Aorta (tissue), 5 donors: ENCODE measurements at regions not wholly inside any gene's neighbourhood (a gene's known extent, or its start where the extent isn't known, plus 50 kb on each side); places are given as distances from the start of the nearest gene placed in this dataset.

ENCODE experiments used
- ATAC-seq: fragments of 200-7000 bp; cut with Tn5 transposase; one replicate; pipeline ENCODE4 v1.9.1; 2022; ENCODE audit warnings: moderate library complexity; ENCODE audit not compliant: low FRiP score
- DNase-seq, 2 donors: peaks; one replicate each; pipeline ENCODE4 v3.0.0-alpha.2; 2020
- H3K27ac ChIP-seq, 2 donors: one replicate each; pipeline ENCODE4 v1.5.1; 2013; ENCODE audit warnings: low read length in 2 of 2, mild to moderate bottlenecking in 2 of 2, moderate library complexity in 2 of 2, control low read depth in 1 of 2, inconsistent platforms in 1 of 2, low read depth in 1 of 2
- H3K27me3 ChIP-seq, 2 donors: one replicate each; pipeline ENCODE4 v1.6.1; 2013; ENCODE audit warnings: control low read depth in 1 of 2, low read length in 1 of 2, mild to moderate bottlenecking in 1 of 2, moderate library complexity in 1 of 2; ENCODE audit not compliant: insufficient read depth in 2 of 2, control insufficient read depth in 1 of 2
- H3K36me3 ChIP-seq, 2 donors: one replicate each; pipeline ENCODE4 v1.6.1; 2013; ENCODE audit warnings: control low read depth in 1 of 2, low read length in 1 of 2, mild to moderate bottlenecking in 1 of 2; ENCODE audit not compliant: insufficient read depth in 2 of 2, control insufficient read depth in 1 of 2
- H3K4me1 ChIP-seq, 2 donors: one replicate each; pipeline ENCODE4 v1.6.1; 2013; ENCODE audit warnings: low read length in 2 of 2, control low read depth in 1 of 2, mild to moderate bottlenecking in 1 of 2, moderate library complexity in 1 of 2; ENCODE audit not compliant: insufficient read depth in 2 of 2, control insufficient read depth in 1 of 2
- H3K4me3 ChIP-seq, 2 donors: one replicate each; pipeline ENCODE4 v1.5.1; 2013; ENCODE audit warnings: low read length in 2 of 2, control low read depth in 1 of 2, mild to moderate bottlenecking in 1 of 2
- H3K9me3 ChIP-seq: one replicate; pipeline ENCODE4 v1.6.1; 2013; ENCODE audit warnings: mild to moderate bottlenecking, low read length; ENCODE audit not compliant: control insufficient read depth
- WGBS, 2 donors: extraction: QIAGEN DNeasy Blood & Tissue Kit; methylation state at CpG; one replicate each; pipeline ENCODE4 v1.1.7; 2013; 5-methylcytosine and 5-hydroxymethylcytosine counted together
- intact Hi-C, 2 donors: fragments of 100-400 bp; cut with DNase I; formaldehyde crosslinking; loops; one replicate each; pipeline versions ENCODE4 v1.14.2 to v1.15.0; 2022
- donor health status: healthy with polysubstance abuse.
- donor health status: Bipolar disorder and iron deficiency.
- donor health status: DM: no; HTN: no; CAD: no.
- donor health status: DM: no; HTN: no; CAD: no.
- donor health status: DM: yes; HTN: yes; CAD: no.

- ATAC-seq, result no peak
- intact Hi-C loops, result no loop called here
- no peaks in the 10 kb centered on the region for H3K4me1 ChIP-seq
- peaks cover 1% of the 10 kb centered on the region for H3K9me3 ChIP-seq
- no peak overlapping the region for H3K4me3 ChIP-seq
- 68 to 72% methylated on average over 10 of the region's 10 CpGs for WGBS, 2 donors
- H3K27ac ChIP-seq, result no peak overlapping the region
- H3K27me3 ChIP-seq, result no peaks in the 10 kb centered on the region
- no peak for DNase-seq
- no peaks in the 10 kb centered on the region for H3K36me3 ChIP-seq
Measured at GRCh38 chr18:8960740-8961657, 141.5 kb upstream of the NDUFV2 start.

DNA sequence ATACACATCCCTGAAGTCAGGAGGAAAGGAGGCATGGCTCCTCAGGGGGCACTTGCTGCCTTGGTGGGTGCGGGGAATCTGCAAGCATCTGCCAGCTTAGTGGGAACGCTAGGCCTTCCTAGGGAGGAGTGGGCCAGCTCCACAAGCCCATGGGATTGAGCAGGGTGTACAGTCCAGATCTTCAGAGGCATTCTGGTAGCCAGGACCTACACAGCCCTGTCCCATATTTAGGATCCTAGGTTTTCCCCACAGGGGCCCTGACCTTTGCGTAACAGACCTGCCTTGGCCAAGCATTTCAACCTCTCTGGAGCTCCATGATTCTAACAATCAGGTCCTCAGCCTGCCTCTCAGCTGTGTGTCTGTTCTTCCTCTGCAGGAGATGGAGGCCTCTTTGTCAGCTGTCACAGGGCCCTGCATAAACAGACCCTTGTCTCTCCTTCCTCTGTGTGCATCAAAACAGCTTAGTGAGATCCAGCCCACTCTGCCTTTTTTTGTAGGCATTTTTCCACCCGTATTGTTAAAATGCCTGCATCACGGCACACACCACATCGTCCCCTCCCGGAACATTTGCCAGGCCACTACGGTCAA lies 140.2 kb upstream of the NDUFV2 start:
- H3K27me3 ChIP-seq, result peaks cover 0 to 1% of the 10 kb centered on the region in 2 donors
- no peaks in the 10 kb centered on the region for H3K4me1 ChIP-seq
- 84 to 91% methylated on average over 8 of the region's 8 CpGs for WGBS, 2 donors
- no peaks in the 10 kb centered on the region for H3K9me3 ChIP-seq
- no peaks in the 10 kb centered on the region for H3K36me3 ChIP-seq
- intact Hi-C loops, result no loop called here
- no peak overlapping the region for H3K4me3 ChIP-seq
- no peak for ATAC-seq
- H3K27ac ChIP-seq, result no peak overlapping the region
- DNase-seq, result no peak

DNA sequence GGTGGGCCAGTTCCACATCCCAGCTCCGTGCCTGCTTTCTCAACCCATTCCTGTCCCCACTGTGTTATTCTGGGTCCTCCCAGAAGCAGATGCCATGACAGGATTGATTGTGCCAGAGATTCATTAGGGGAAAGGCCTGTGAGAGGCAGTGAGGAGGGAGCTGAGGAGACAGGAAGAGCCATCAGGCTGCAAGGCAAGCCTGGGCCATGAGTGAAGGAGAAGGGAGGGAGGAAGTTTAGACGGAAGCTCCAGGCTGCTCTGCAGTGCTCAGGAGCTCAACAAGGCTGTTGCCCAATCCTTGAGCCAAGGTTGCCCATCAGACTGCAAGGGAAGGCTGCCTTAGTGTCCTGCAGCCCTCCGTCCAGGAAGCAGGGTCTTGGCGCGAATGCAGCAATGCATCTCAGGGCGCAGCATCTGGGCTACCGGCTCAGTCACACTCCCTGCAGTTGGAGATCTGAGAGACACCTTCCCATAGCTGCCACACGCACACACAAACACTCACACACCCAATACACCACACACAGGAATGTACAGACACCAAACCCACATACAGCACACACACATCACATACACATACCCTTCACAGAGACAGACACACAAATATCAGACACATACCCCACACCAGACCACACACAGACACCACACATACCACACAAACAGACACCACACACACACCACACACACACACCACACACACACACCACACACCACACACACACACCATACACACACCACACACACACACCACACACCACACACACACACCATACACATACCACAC lies 139.5 kb upstream of the NDUFV2 start:
- Histone ChIP-seq H3K4me1 (no peaks in the 10 kb centered on the region), H3K36me3 (no peaks in the 10 kb centered on the region), H3K9me3 (no peaks in the 10 kb centered on the region), H3K27me3 (peaks cover 0 to 1% of the 10 kb centered on the region in 2 donors), H3K4me3 (no peak overlapping the region), H3K27ac (no peak overlapping the region)
- DNase-seq, result no peak
- intact Hi-C loops, result no loop called here
- no peak for ATAC-seq
- 70 to 82% methylated on average over 8 of the region's 8 CpGs for WGBS, 2 donors

DNA sequence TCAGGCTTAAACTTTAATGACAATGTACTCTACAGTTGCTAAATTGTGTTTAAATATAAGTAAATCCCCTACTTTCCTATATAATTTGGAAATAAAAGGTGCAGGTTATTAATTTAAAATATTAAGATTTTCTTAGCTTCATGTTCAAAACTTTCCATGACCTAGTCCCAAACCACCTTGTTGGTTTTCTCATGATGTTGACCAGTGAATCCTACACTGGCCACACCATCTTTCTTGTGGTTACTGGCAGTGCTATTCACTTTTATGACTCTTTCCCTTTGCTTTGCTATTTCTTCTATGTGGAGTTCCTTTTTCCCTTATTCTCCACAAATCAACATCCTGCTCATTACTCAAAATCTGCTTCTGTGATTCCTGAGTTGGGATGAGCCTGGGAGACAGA lies 138.6 kb upstream of the NDUFV2 start:
- no peaks in the 10 kb centered on the region for H3K36me3 ChIP-seq
- intact Hi-C loops, result no loop called here
- ATAC-seq, result no peak
- no peak overlapping the region for H3K27ac ChIP-seq
- H3K4me1 ChIP-seq, result no peaks in the 10 kb centered on the region
- peaks cover 0 to 1% of the 10 kb centered on the region in 2 donors for H3K27me3 ChIP-seq
- no peak for DNase-seq
- H3K4me3 ChIP-seq, result no peak overlapping the region
- no peaks in the 10 kb centered on the region for H3K9me3 ChIP-seq

GRCh38 chr18:8965398-8965797 lies 137.1 kb upstream of the NDUFV2 start:
- H3K4me1 ChIP-seq, result no peaks in the 10 kb centered on the region
- H3K27ac ChIP-seq, result no peak overlapping the region
- H3K4me3 ChIP-seq, result no peak overlapping the region
- ATAC-seq (no peak), DNase-seq (no peak)
- no peaks in the 10 kb centered on the region for H3K9me3 ChIP-seq
- WGBS, 2 donors, result 70 to 71% methylated on average over 8 of the region's 8 CpGs
- no peaks in the 10 kb centered on the region for H3K36me3 ChIP-seq
- intact Hi-C loops, result no loop called here
- H3K27me3 ChIP-seq, result peaks cover 0 to 1% of the 10 kb centered on the region in 2 donors

GRCh38 chr18:8966821-8967220 lies 135.7 kb upstream of the NDUFV2 start:
- 70 to 78% methylated on average over 3 of the region's 3 CpGs for WGBS, 2 donors
- no peaks in the 10 kb centered on the region for H3K4me1 ChIP-seq
- intact Hi-C loops, result no loop called here
- H3K27ac ChIP-seq, result no peak overlapping the region
- H3K4me3 ChIP-seq, result no peak overlapping the region
- DNase-seq (no peak), ATAC-seq (no peak)
- H3K9me3 ChIP-seq, result peaks cover 3% of the 10 kb centered on the region
- peaks cover 0 to 1% of the 10 kb centered on the region in 2 donors for H3K27me3 ChIP-seq
- no peaks in the 10 kb centered on the region for H3K36me3 ChIP-seq

DNA sequence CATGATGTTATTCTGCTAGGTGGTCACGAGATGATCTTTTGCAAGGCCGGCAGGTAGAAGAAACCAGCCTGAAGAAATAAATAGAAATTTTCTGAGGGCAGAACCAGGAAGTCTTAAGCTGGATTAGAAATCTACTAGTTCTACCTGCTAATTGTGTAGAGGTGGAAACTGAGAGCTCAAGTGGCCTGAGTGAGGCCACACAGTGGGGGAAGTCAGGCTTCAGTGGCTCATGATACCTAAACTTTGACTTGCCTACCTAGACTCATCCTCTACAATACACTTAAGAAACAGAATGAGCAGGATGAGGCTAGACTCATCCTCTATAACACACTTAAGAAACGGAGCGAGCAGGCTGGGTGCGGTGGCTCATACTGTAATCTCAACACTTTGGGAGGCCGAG lies 134.9 kb upstream of the NDUFV2 start:
- DNase-seq, result no peak
- ATAC-seq, result no peak
- WGBS, 2 donors, result 92 to 93% methylated on average over 6 of the region's 6 CpGs
- H3K36me3 ChIP-seq, result no peaks in the 10 kb centered on the region
- H3K27ac ChIP-seq, result no peak overlapping the region
- H3K4me3 ChIP-seq, result no peak overlapping the region
- intact Hi-C loops, result no loop called here
- H3K4me1 ChIP-seq, result no peaks in the 10 kb centered on the region
- H3K27me3 ChIP-seq, result peaks cover 0 to 1% of the 10 kb centered on the region in 2 donors
- peaks cover 4% of the 10 kb centered on the region for H3K9me3 ChIP-seq

- H3K27me3 ChIP-seq, result peaks cover 0 to 1% of the 10 kb centered on the region in 2 donors
- no peaks in the 10 kb centered on the region for H3K36me3 ChIP-seq
- ATAC-seq, result no peak
- no peak overlapping the region for H3K27ac ChIP-seq
- H3K4me1 ChIP-seq, result no peaks in the 10 kb centered on the region
- no peak overlapping the region for H3K4me3 ChIP-seq
- no peak for DNase-seq
- intact Hi-C loops, result no loop called here
- peaks cover 7% of the 10 kb centered on the region for H3K9me3 ChIP-seq
- 60 to 64% methylated on average over 4 of the region's 4 CpGs for WGBS, 2 donors
Measured at GRCh38 chr18:8969639-8970390, 132.7 kb upstream of the NDUFV2 start.
